ENCODE measurements at regions not wholly inside any gene's neighbourhood (a gene's known extent, or its start where the extent isn't known, plus 50 kb on each side); places are given as distances from the start of the nearest gene placed in this dataset.

GRCh38 chr7:155374276-155375252, 76.9 kb downstream of the INSIG1 start:
- Histone ChIP-seq H3K4me1 (peaks cover 22 to 53% of the 10 kb centered on the region in 2 donors), H3K27ac (no peak overlapping the region), H3K27me3 (peaks cover 99 to 100% of the 10 kb centered on the region in 2 donors), H3K4me3 (peak overlapping the region in 1 of 2 donors; percentile 20), H3K36me3 (no peaks in the 10 kb centered on the region), H3K9me3 (no peaks in the 10 kb centered on the region)
- intact Hi-C loops (cut with DNase I) = no loop called here
- ATAC-seq (no peak), DNase-seq (peak in 1 of 4 donors; percentile 74)
- TF ChIP-seq CTCF (IDR thresholded peaks at IDR 0.05) = no peak

GRCh38 chr7:155375337-155376277, 77.9 kb downstream of the INSIG1 start:
- peaks cover 22 to 58% of the 10 kb centered on the region in 2 donors for H3K4me1 ChIP-seq
- peaks cover 100% of the 10 kb centered on the region in 2 donors for H3K27me3 ChIP-seq
- no peak overlapping the region for H3K4me3 ChIP-seq
- H3K36me3 ChIP-seq = no peaks in the 10 kb centered on the region
- intact Hi-C loops (cut with DNase I) = no loop called here
- ATAC-seq = no peak
- H3K27ac ChIP-seq = no peak overlapping the region
- no peaks in the 10 kb centered on the region for H3K9me3 ChIP-seq
- DNase-seq = peak in 2 of 4 donors; percentile 36 to 59
- no peak for TF ChIP-seq CTCF (IDR thresholded peaks at IDR 0.05)

GRCh38 chr7:155377071-155377837, 79.6 kb downstream of the INSIG1 start:
- no peak for ATAC-seq

More at GRCh38 chr7:155377071-155377837, 79.6 kb downstream of the INSIG1 start:
- Histone ChIP-seq H3K27me3 (peaks cover 100% of the 10 kb centered on the region in 2 donors), H3K9me3 (no peaks in the 10 kb centered on the region), H3K36me3 (no peaks in the 10 kb centered on the region), H3K4me1 (peaks cover 30 to 67% of the 10 kb centered on the region in 2 donors), H3K27ac (no peak overlapping the region), H3K4me3 (no peak overlapping the region)
- peak in 1 of 4 donors; percentile 21 for DNase-seq
- intact Hi-C loops (cut with DNase I) = no loop called here
- TF ChIP-seq CTCF (IDR thresholded peaks at IDR 0.05) = no peak
